SIG-M5 treated with dmso at 0.1 percent for 504 hours (cell line): ENCODE measurements at regions not wholly inside any gene's neighbourhood (a gene's known extent, or its start where the extent isn't known, plus 50 kb on each side); places are given as distances from the start of the nearest gene placed in this dataset.
A peak's percentile ranks its signal among the peaks of the same experiment; 100 is the strongest.
"Not testable (repeated sequence)": the region's sequence is repeated elsewhere in the genome, so short reads cannot be mapped to it uniquely, and the experiment has no call there.

Experiments
- DNase-seq: peaks from one replicate; lab custom pipeline; 2025; ENCODE audit not compliant: unreplicated experiment; lab: John Stamatoyannopoulos, UW

GRCh38 chr1:37368665-37369315 lies 105.6 kb upstream of the ZC3H12A start:
- DNase-seq: peak; percentile 1

- DNase-seq: no peak
Measured at GRCh38 chr1:37372302-37372701, 102.1 kb upstream of the ZC3H12A start.

- DNase-seq: no peak
Measured at GRCh38 chr1:37372711-37373110, 101.7 kb upstream of the ZC3H12A start.

- no peak for DNase-seq
Measured at GRCh38 chr1:37373413-37373812, 101.0 kb upstream of the ZC3H12A start.

- DNase-seq: not testable (repeated sequence)
Measured at GRCh38 chr1:37380546-37380945, 93.8 kb upstream of the ZC3H12A start.

GRCh38 chr1:37387854-37388253 lies 86.5 kb upstream of the ZC3H12A start:
- no peak for DNase-seq

GRCh38 chr1:37389327-37389726 lies 85.1 kb upstream of the ZC3H12A start:
- DNase-seq: no peak

GRCh38 chr1:37391211-37392011 lies 83.0 kb upstream of the ZC3H12A start:
- DNase-seq: no peak

- DNase-seq: no peak
Measured at GRCh38 chr1:37392051-37392450, 82.3 kb upstream of the ZC3H12A start.

- no peak for DNase-seq
Measured at GRCh38 chr1:37393173-37394120, 80.9 kb upstream of the ZC3H12A start.

- DNase-seq: no peak
Measured at GRCh38 chr1:37394574-37395464, 79.6 kb upstream of the ZC3H12A start.

- DNase-seq: no peak
Measured at GRCh38 chr1:37398096-37398495, 76.3 kb upstream of the ZC3H12A start.

- no peak for DNase-seq
Measured at GRCh38 chr1:37399205-37399604, 75.2 kb upstream of the ZC3H12A start.

- no peak for DNase-seq
Measured at GRCh38 chr1:37399830-37400464, 74.4 kb upstream of the ZC3H12A start.

- DNase-seq: no peak
Measured at GRCh38 chr1:37400466-37401225, 73.7 kb upstream of the ZC3H12A start.

GRCh38 chr1:37403166-37403565 lies 71.2 kb upstream of the ZC3H12A start:
- no peak for DNase-seq

GRCh38 chr1:37404711-37405110 lies 69.7 kb upstream of the ZC3H12A start:
- no peak for DNase-seq

GRCh38 chr1:37410105-37410504 lies 64.3 kb upstream of the ZC3H12A start:
- no peak for DNase-seq

- no peak for DNase-seq
Measured at GRCh38 chr1:37410815-37411214, 63.6 kb upstream of the ZC3H12A start.
